A549 (cell line): ENCODE measurements at regions not wholly inside any gene's neighbourhood (a gene's known extent, or its start where the extent isn't known, plus 50 kb on each side); places are given as distances from the start of the nearest gene placed in this dataset.

Experiments used
- CTCF ChIP-seq: fragments of >200 bp; sonication (Bioruptor Twin); formaldehyde crosslinking; IDR thresholded peaks from 3 replicates; pipeline ENCODE4 v1.5.1; 2016
- HOXA7 ChIP-seq: fragments of 250-450 bp; sonication (Bioruptor Pico); IDR thresholded peaks from 2 replicates; pipeline ENCODE4 v1.5.0; 2020; ENCODE audit warnings: mild to moderate bottlenecking, moderate library complexity
- JUN ChIP-seq, 2 experiments: fragments of >200 bp; sonication (Bioruptor Twin); formaldehyde crosslinking; IDR thresholded peaks; 2 replicates in 1 of 2; 3 replicates in 1 of 2; pipeline ENCODE4 v1.6.1; 2016 to 2017
- POLR2A ChIP-seq: IDR thresholded peaks from 2 replicates; pipeline ENCODE4 v1.6.1; 2012; ENCODE audit warnings: mild to moderate bottlenecking, low read length
- RNF2 ChIP-seq: fragments of 200-600 bp; sonication (generic); IDR thresholded peaks from 2 replicates; pipeline ENCODE4 v1.6.1; 2016; ENCODE audit warnings: low read depth, mild to moderate bottlenecking, antibody characterized with exemption, moderate library complexity, borderline replicate concordance

- TF ChIP-seq HOXA7 (CRISPR knock-in tag) (no peak), JUN (IDR thresholded peaks at IDR 0.05) (no peak), CTCF (0 out of 3 replicates have a peak, but pooled peaks have one; percentile 11), RNF2 (no peak), POLR2A (no peak)
Observed at GRCh38 chr16:9225527-9226316, 134.3 kb downstream of the HAPSTR1 start.
